Panc1 (cell line): ENCODE measurements at regions not wholly inside any gene's neighbourhood (a gene's known extent, or its start where the extent isn't known, plus 50 kb on each side); places are given as distances from the start of the nearest gene placed in this dataset.

Experiments
- ATAC-seq: fragments of 200-7000 bp; cut with Tn5 transposase; 2 replicates; pipeline ENCODE4 v1.9.1; 2020; ENCODE audit warnings: mild to moderate bottlenecking, moderate library complexity
- BruUV-seq: library from RNA; stranded (reverse); fragments of 400-500 nt; replicated peaks from 2 replicates; lab custom pipeline; 2021; lab: Mats Ljungman, UMichigan
- CTCF ChIA-PET: fragments of 300-600 bp; sonication (Branson Sonifier 250); formaldehyde crosslinking; loops from one replicate; lab custom pipeline; 2022; ENCODE audit warnings: antibody characterized with exemption; lab: Charles Lee
- POLR2A ChIA-PET: fragments of 300-600 bp; sonication (Branson Sonifier 250); formaldehyde crosslinking; loops from one replicate; lab custom pipeline; 2022; ENCODE audit warnings: antibody characterized with exemption; lab: Charles Lee
- DNase-seq: peaks from one replicate; pipeline ENCODE4 v3.0.0-alpha.2; 2010; ENCODE audit warnings: low read depth, low spot score
- H3K27ac ChIP-seq: 2 replicates; pipeline ENCODE4 v1.5.1; 2011; ENCODE audit warnings: mild to moderate bottlenecking, low read length, inconsistent platforms
- H3K27me3 ChIP-seq: fragments of 200-500 bp; sonication (Bioruptor generic); 2 replicates; pipeline ENCODE4 v1.6.0; 2014; ENCODE audit warnings: low read length, inconsistent platforms; ENCODE audit not compliant: control insufficient read depth, insufficient read depth
- H3K36me3 ChIP-seq: fragments of 200-500 bp; sonication (Bioruptor generic); 2 replicates; pipeline ENCODE4 v1.5.1; 2014; ENCODE audit warnings: inconsistent platforms, mild to moderate bottlenecking, low read length, moderate library complexity; ENCODE audit not compliant: control insufficient read depth, insufficient read depth
- H3K4me1 ChIP-seq: 2 replicates; pipeline ENCODE4 v1.5.1; 2011; ENCODE audit warnings: inconsistent platforms, mild to moderate bottlenecking, low read length, moderate library complexity; ENCODE audit not compliant: control insufficient read depth, insufficient read depth
- H3K4me3 ChIP-seq, 2 experiments: 2 replicates each; pipeline ENCODE4 v1.5.1; 2011 to 2012; ENCODE audit warnings: low read depth in 2 of 2, low read length in 2 of 2, mild to moderate bottlenecking in 2 of 2, inconsistent platforms in 1 of 2, moderate library complexity in 1 of 2
- H3K9me3 ChIP-seq: fragments of 200-500 bp; sonication (Bioruptor generic); 2 replicates; pipeline ENCODE4 v1.5.1; 2014; ENCODE audit warnings: low read depth, mild to moderate bottlenecking, inconsistent platforms, low read length, moderate library complexity; ENCODE audit not compliant: control insufficient read depth, insufficient read depth
- POLR2AphosphoS5 ChIP-seq: IDR thresholded peaks from 2 replicates; pipeline ENCODE4 v1.6.1; 2012; ENCODE audit warnings: mild to moderate bottlenecking, low read depth, low read length, moderate library complexity
- SIN3A ChIP-seq: IDR thresholded peaks from 2 replicates; pipeline ENCODE4 v1.6.1; 2012; ENCODE audit warnings: low read depth, mild to moderate bottlenecking, low read length, moderate library complexity, borderline replicate concordance; ENCODE audit not compliant: insufficient read depth
- TCF7L2 ChIP-seq: IDR thresholded peaks from 2 replicates; pipeline ENCODE4 v1.6.1; 2011; ENCODE audit warnings: mild to moderate bottlenecking, low read depth, low read length, inconsistent platforms
- in situ Hi-C: cut with HindIII; loops from 2 replicates; pipeline ENCODE4 v1.10.0; 2016; ENCODE audit warnings: low sequenced_read_pairs, low pct_unique_long_range_greater_than_20kb
- intact Hi-C: fragments of 100-400 bp; cut with micrococcal nuclease; formaldehyde crosslinking; loops from one replicate; pipeline ENCODE4 v1.10.0; 2022; ENCODE audit not compliant: unreplicated experiment
- TF ChIP-seq, protein P1 (sequence below), 2 experiments: IDR thresholded peaks; 2 replicates each; pipeline ENCODE4 v1.6.1; 2011 to 2012; ENCODE audit warnings: low read depth in 2 of 2, control low read depth in 1 of 2, low read length in 1 of 2, mild to moderate bottlenecking in 1 of 2, moderate library complexity in 1 of 2; ENCODE audit not compliant: insufficient read depth in 1 of 2
- TF ChIP-seq, protein P2 (sequence below): fragments of 450-650 bp; IDR thresholded peaks from 2 replicates; pipeline ENCODE4 v1.5.1; 2017; ENCODE audit warnings: mild to moderate bottlenecking

DNA sequence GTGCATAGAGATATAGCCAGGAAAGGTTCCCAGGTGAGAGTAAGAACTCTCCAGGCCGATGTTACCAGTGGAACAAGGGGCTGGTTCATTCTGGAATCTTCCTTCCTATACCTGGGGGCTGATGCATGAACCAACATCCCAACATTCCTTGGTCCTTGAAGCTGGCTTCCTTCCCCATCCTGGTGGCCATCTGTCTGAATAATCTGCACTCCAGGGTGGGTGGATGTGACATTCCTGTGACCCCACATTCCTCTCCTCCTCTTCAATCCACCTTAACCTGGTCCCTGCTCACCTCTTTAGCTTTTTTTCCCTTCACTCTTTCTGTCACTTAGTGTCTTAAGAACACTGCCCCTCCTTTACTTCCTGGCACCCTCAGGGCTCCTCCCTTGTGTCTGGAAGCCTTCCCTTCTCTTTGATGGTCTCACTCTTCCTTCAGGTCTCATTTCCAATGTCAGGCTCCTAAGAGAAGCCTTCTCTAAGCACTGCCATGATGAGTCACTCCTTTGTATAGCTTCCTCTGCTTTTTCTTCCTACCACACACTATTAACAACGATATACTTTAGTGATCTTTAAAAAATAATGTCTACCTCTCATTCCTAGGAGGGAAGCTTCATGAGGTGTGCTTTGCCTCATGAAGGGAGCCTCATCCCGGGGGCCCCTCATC lies 80.3 kb downstream of the BOD1 start:
- H3K36me3 ChIP-seq, result no peaks in the 10 kb centered on the region
- H3K4me3 ChIP-seq, result no peak overlapping the region
- no peaks in the 10 kb centered on the region for H3K4me1 ChIP-seq
- CTCF ChIA-PET, result no interaction called here
- H3K9me3 ChIP-seq, result no peaks in the 10 kb centered on the region
- H3K27me3 ChIP-seq, result no peaks in the 10 kb centered on the region; the same call in 1 of the 2 replicates
- in situ Hi-C loops (no loop called here), intact Hi-C loops (no loop called here)
- H3K27ac ChIP-seq, result no peak overlapping the region
- no peak for TF ChIP-seq TCF7L2
- TF ChIP-seq, protein P1, sequence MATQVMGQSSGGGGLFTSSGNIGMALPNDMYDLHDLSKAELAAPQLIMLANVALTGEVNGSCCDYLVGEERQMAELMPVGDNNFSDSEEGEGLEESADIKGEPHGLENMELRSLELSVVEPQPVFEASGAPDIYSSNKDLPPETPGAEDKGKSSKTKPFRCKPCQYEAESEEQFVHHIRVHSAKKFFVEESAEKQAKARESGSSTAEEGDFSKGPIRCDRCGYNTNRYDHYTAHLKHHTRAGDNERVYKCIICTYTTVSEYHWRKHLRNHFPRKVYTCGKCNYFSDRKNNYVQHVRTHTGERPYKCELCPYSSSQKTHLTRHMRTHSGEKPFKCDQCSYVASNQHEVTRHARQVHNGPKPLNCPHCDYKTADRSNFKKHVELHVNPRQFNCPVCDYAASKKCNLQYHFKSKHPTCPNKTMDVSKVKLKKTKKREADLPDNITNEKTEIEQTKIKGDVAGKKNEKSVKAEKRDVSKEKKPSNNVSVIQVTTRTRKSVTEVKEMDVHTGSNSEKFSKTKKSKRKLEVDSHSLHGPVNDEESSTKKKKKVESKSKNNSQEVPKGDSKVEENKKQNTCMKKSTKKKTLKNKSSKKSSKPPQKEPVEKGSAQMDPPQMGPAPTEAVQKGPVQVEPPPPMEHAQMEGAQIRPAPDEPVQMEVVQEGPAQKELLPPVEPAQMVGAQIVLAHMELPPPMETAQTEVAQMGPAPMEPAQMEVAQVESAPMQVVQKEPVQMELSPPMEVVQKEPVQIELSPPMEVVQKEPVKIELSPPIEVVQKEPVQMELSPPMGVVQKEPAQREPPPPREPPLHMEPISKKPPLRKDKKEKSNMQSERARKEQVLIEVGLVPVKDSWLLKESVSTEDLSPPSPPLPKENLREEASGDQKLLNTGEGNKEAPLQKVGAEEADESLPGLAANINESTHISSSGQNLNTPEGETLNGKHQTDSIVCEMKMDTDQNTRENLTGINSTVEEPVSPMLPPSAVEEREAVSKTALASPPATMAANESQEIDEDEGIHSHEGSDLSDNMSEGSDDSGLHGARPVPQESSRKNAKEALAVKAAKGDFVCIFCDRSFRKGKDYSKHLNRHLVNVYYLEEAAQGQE (IDR thresholded peaks at IDR 0.05; ENCODE audit: insufficient read depth in 1 of 2, low read depth in 2 of 2, low read length in 1 of 2), result no peak
- no peak for TF ChIP-seq POLR2AphosphoS5
- TF ChIP-seq, protein P2, sequence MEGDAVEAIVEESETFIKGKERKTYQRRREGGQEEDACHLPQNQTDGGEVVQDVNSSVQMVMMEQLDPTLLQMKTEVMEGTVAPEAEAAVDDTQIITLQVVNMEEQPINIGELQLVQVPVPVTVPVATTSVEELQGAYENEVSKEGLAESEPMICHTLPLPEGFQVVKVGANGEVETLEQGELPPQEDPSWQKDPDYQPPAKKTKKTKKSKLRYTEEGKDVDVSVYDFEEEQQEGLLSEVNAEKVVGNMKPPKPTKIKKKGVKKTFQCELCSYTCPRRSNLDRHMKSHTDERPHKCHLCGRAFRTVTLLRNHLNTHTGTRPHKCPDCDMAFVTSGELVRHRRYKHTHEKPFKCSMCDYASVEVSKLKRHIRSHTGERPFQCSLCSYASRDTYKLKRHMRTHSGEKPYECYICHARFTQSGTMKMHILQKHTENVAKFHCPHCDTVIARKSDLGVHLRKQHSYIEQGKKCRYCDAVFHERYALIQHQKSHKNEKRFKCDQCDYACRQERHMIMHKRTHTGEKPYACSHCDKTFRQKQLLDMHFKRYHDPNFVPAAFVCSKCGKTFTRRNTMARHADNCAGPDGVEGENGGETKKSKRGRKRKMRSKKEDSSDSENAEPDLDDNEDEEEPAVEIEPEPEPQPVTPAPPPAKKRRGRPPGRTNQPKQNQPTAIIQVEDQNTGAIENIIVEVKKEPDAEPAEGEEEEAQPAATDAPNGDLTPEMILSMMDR, result no peak
- no peak for TF ChIP-seq SIN3A
- BruUV-seq, result no TSS peak
- ATAC-seq, result no peak
- POLR2A ChIA-PET, result no interaction called here
- no peak for DNase-seq

DNA sequence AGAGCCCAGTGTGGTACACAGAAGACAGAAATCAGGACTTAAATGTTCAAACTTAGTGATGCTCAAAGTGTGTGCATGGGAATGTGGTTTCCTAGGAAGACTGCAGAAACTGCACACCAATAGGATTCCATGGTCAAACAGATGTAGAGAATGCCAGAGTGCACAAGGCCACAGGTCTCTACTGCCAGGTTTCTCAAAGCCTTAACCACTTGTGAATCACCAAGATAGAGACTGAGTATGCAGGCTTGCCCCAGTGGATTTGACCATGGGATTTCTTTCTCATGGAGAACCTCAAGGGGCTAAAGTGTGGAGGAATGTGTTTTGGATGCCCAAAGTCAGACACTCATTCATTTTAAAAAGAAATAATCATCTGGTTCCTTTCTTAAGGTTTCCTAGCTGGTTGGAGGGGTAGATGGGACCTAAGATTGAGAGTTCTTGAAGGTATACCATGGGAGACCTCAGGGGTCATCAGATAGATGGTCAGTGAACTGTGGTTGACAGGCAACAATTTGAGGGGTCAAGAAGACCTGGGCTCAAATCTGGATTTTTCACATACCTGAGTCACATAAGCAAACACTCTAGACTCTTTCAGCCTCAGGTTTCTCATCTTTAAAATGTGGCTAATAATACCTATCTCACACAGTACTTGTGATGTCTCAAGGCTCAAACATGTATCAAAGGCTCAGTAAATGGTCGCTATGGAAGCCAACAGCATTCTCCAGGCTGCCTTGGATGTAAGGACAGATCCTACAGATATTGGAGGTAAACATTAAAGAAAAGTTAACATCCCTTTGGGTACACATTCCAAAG lies 81.1 kb downstream of the BOD1 start:
- Histone ChIP-seq H3K27me3 (no peaks in the 10 kb centered on the region; the same call in 1 of the 2 replicates), H3K4me1 (no peaks in the 10 kb centered on the region), H3K27ac (no peak overlapping the region), H3K9me3 (no peaks in the 10 kb centered on the region), H3K4me3 (no peak overlapping the region), H3K36me3 (no peaks in the 10 kb centered on the region)
- BruUV-seq, result no TSS peak
- ChIA-PET POLR2A (no interaction called here), CTCF (no interaction called here)
- intact Hi-C loops, result no loop called here
- ATAC-seq (no peak), DNase-seq (no peak)
- no peak for TF ChIP-seq SIN3A
- TF ChIP-seq, protein P2, result no peak
- TF ChIP-seq, protein P1 (IDR thresholded peaks at IDR 0.05; ENCODE audit: insufficient read depth in 1 of 2, low read depth in 2 of 2, low read length in 1 of 2), result no peak
- no peak for TF ChIP-seq TCF7L2
- TF ChIP-seq POLR2AphosphoS5, result no peak
- in situ Hi-C loops, result no loop called here
